Esophagus squamous epithelium (tissue), 5 donors: ENCODE measurements at regions not wholly inside any gene's neighbourhood (a gene's known extent, or its start where the extent isn't known, plus 50 kb on each side); places are given as distances from the start of the nearest gene placed in this dataset.

Experiments used
- DNase-seq: peaks from one replicate; lab custom pipeline; 2025; lab: John Stamatoyannopoulos, UW
- H3K27ac ChIP-seq, 4 donors: fragments of 200-600 bp; sonication (generic); one replicate each; pipeline ENCODE4 v1.5.1; 2016 to 2019; ENCODE audit warnings: mild to moderate bottlenecking in 1 of 4
- H3K27me3 ChIP-seq, 4 donors: fragments of 200-600 bp; sonication (generic); 1 replicate in 3 of 4; 2 replicates in 1 of 4; pipeline versions ENCODE4 v1.5.1 to v1.6.0; 2017 to 2021; ENCODE audit warnings: antibody characterized with exemption in 1 of 4
- H3K36me3 ChIP-seq, 3 donors: fragments of 200-600 bp; sonication (generic); one replicate each; pipeline ENCODE4 v1.5.1; 2016 to 2019
- H3K4me1 ChIP-seq, 3 donors: fragments of 200-600 bp; sonication (generic); one replicate each; pipeline ENCODE4 v1.5.1; 2017 to 2019
- H3K4me3 ChIP-seq, 4 donors: fragments of 200-600 bp; sonication (generic); 1 replicate in 3 of 4; 2 replicates in 1 of 4; pipeline ENCODE4 v1.5.1; 2016 to 2019; ENCODE audit warnings: mild to moderate bottlenecking in 2 of 4, moderate library complexity in 1 of 4
- H3K9me3 ChIP-seq, 3 donors: fragments of 200-600 bp; sonication (generic); one replicate each; pipeline ENCODE4 v1.5.1; 2016 to 2019
- CTCF ChIP-seq, 6 experiments: fragments of 450-650 bp in 4 of 6; fragments of 200-600 bp in 2 of 6; sonication (generic) in 2 of 6; IDR thresholded peaks; one replicate each; pipeline ENCODE4 v1.5.1; 2016 to 2019; ENCODE audit warnings: antibody characterized with exemption in 6 of 6, mild to moderate bottlenecking in 4 of 6, moderate library complexity in 4 of 6
- POLR2A ChIP-seq, 4 donors: fragments of 450-650 bp; IDR thresholded peaks; one replicate each; pipeline ENCODE4 v1.6.1; 2017; ENCODE audit warnings: antibody characterized with exemption in 4 of 4, mild to moderate bottlenecking in 4 of 4, moderate library complexity in 3 of 4
- WGBS, 2 donors: methylation state at CpG; one replicate each; pipeline ENCODE4 v1.1.5; 2018; 5-methylcytosine and 5-hydroxymethylcytosine counted together
- intact Hi-C: fragments of 100-400 bp; cut with DNase I; formaldehyde crosslinking; loops from one replicate; pipeline ENCODE4 v1.15.0; 2022
- small RNA-seq, 4 donors: library from RNA; depleted of rRNA; stranded (forward); fragments of <200 nt; gene quantifications; one replicate each; pipeline ENCODE3, GENCODE V24; 2016
- donor health status: DM: yes; HTN: yes; CAD: no.

- no peaks in the 10 kb centered on the region for H3K4me1 ChIP-seq
- TF ChIP-seq CTCF (IDR thresholded peaks at IDR 0.05) (no peak), POLR2A (IDR thresholded peaks at IDR 0.05) (no peak)
- no peak overlapping the region for H3K27ac ChIP-seq
- no peak for DNase-seq
- intact Hi-C loops, result no loop called here
- 54 to 72% methylated on average over 2 to 3 of the region's 3 CpGs for WGBS, 2 donors
- no peaks in the 10 kb centered on the region for H3K9me3 ChIP-seq
- H3K27me3 ChIP-seq, result no peaks in the 10 kb centered on the region
- H3K36me3 ChIP-seq, result no peaks in the 10 kb centered on the region
- H3K4me3 ChIP-seq, result no peak overlapping the region
Observed at GRCh38 chr4:107094976-107095375, 58.9 kb upstream of the DKK2 start.

- H3K4me1 ChIP-seq, result no peaks in the 10 kb centered on the region
- no peak for DNase-seq
- no peaks in the 10 kb centered on the region for H3K36me3 ChIP-seq
- WGBS, 2 donors, result 94% methylated on average over 2 of the region's 2 CpGs; no CpG with 5 or more reads in 1 of the 2 donors
- no peak for TF ChIP-seq POLR2A (IDR thresholded peaks at IDR 0.05)
- TF ChIP-seq CTCF (IDR thresholded peaks at IDR 0.05), result no peak
- H3K27ac ChIP-seq, result no peak overlapping the region
- H3K9me3 ChIP-seq, result no peaks in the 10 kb centered on the region
- no peak overlapping the region for H3K4me3 ChIP-seq
- no peaks in the 10 kb centered on the region for H3K27me3 ChIP-seq
- intact Hi-C loops, result no loop called here
Observed at GRCh38 chr4:107094332-107094731, 58.2 kb upstream of the DKK2 start.

Small RNA genes lying in the stretch of these regions (small RNA-seq; reads per million reads assigned to genes)
- gene RNU6-551P, result 0 reads per million in 4 donors
